ENCODE measurements at regions not wholly inside any gene's neighbourhood (a gene's known extent, or its start where the extent isn't known, plus 50 kb on each side); places are given as distances from the start of the nearest gene placed in this dataset.

GRCh38 chr2:41395692-41396091 is 652.1 kb upstream of the PKDCC start:
- FAIRE-seq, result no peak
- DNase-seq (ENCODE audit: insufficient read length, low spot score), result no peak
- no peak for TF ChIP-seq CTCF (IDR thresholded peaks at IDR 0.05; ENCODE audit: insufficient read depth, missing control alignments)

- DNase-seq (ENCODE audit: insufficient read length, low spot score) (no peak), FAIRE-seq (no peak)
- no peak for TF ChIP-seq CTCF (IDR thresholded peaks at IDR 0.05; ENCODE audit: insufficient read depth, missing control alignments)
Observed at GRCh38 chr2:41399437-41400087, 648.3 kb upstream of the PKDCC start.

- no peak for FAIRE-seq
- DNase-seq (ENCODE audit: insufficient read length, low spot score), result no peak
- peak; percentile 51 for TF ChIP-seq CTCF (IDR thresholded peaks at IDR 0.05; ENCODE audit: insufficient read depth, missing control alignments)
Observed at GRCh38 chr2:41400088-41400665, 647.6 kb upstream of the PKDCC start.

- FAIRE-seq (no peak), DNase-seq (ENCODE audit: insufficient read length, low spot score) (no peak)
- no peak for TF ChIP-seq CTCF (IDR thresholded peaks at IDR 0.05; ENCODE audit: insufficient read depth, missing control alignments)
Observed at GRCh38 chr2:41405441-41405840, 642.4 kb upstream of the PKDCC start.

GRCh38 chr2:41409328-41409727 is 638.5 kb upstream of the PKDCC start:
- TF ChIP-seq CTCF (IDR thresholded peaks at IDR 0.05; ENCODE audit: insufficient read depth, missing control alignments), result no peak
- FAIRE-seq, result no peak
- DNase-seq (ENCODE audit: insufficient read length, low spot score), result no peak

GRCh38 chr2:41410011-41410410 is 637.8 kb upstream of the PKDCC start:
- no peak for FAIRE-seq
- TF ChIP-seq CTCF (IDR thresholded peaks at IDR 0.05; ENCODE audit: insufficient read depth, missing control alignments), result peak; percentile 36
- no peak for DNase-seq (ENCODE audit: insufficient read length, low spot score)

- no peak for TF ChIP-seq CTCF (IDR thresholded peaks at IDR 0.05; ENCODE audit: insufficient read depth, missing control alignments)
- no peak for FAIRE-seq
- DNase-seq (ENCODE audit: insufficient read length, low spot score), result no peak
Observed at GRCh38 chr2:41413813-41414485, 633.9 kb upstream of the PKDCC start.

All from D721Med (cell line).